GM18520 (cell line): ENCODE measurements at regions not wholly inside any gene's neighbourhood (a gene's known extent, or its start where the extent isn't known, plus 50 kb on each side); places are given as distances from the start of the nearest gene placed in this dataset.

Source experiments
- ATAC-seq: cut with Tn5 transposase; IDR thresholded peaks from one replicate; pipeline ENCODE4 v1.9.1; 2021; ENCODE audit not compliant: unreplicated experiment

DNA sequence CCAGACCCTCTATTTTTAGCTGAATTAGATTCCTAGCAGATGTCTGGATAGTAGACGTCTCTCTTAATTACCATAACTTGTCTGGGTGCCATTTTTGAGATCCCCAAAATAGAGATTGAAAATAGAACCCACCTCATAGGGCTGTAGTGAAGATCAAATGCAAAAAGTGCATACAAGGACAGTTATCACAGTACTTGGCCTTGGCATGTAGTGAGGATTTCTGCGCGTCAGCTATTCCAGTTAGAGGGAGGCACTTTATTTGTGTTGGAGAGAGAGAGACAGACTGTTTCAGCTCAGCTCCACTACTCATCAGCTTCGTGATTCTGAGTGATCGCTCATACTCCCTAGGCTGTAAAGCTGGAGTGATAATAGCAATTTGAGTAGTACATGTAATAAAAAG is 59.6 kb upstream of the CDH13 start:
- no peak for ATAC-seq

DNA sequence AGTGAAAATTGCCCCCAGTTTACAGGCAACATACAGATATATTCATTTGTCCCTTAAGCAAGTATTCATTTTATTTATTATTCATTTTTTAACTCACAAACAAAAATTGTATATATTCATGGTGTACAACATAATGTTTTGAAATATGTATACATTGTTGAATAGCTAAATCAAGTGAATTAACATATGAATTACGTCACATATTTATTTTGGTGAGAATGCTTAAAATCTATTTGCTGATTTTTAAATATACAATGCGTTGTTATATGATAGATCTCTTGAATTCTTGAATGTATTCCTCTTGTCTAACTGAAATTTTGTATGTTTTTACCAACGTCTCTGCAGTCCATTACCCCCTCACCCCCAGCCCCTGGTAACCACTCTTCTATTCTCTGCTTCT is 63.4 kb upstream of the CDH13 start:
- no peak for ATAC-seq

DNA sequence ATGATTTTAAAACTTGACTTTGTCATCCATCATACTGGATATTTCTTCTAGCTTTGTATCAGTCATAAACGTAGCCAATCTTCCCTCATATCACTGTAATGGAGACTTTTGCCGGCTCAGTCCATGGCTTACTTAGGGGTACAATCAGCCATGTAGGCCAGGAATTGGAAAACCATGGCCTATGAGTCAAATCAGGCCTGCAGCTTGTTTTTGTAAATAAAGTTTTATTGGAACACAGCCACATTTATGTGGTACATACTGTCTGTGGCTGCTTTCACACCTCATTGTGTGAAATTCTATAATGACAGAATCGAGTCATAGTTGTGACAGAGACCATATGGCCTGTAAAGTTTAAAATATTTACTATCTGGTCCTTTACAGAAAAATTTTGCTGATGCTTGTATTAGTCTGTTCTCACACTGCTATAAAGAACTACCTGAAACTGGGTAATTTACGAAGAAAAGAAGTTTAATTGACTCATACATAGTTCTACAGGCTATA is 64.5 kb upstream of the CDH13 start:
- ATAC-seq = no peak

DNA sequence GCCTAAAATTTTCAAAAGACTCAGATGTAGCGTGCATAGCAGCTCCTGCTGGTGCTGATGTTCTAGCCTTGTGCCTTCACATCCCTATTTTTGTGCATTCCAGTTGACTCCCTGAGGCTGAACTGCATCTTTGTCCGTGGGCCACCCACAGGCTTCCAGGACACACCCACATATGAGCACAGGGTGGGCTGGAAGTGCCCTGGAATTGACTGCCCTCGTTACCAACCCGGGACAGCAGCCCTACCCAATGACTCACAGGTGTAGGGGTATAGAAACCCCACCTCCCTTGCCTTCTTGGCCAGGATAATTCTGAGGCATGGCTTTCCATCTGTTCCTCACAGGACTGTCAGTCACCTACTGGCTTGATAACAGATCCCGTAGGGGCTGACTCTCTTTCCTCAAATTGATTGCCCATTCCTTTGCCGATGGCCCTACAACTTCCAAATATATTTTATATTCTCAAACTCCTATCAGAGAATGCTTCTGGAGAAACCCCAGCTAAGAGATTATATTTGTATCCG is 65.9 kb upstream of the CDH13 start:
- ATAC-seq = no peak

DNA sequence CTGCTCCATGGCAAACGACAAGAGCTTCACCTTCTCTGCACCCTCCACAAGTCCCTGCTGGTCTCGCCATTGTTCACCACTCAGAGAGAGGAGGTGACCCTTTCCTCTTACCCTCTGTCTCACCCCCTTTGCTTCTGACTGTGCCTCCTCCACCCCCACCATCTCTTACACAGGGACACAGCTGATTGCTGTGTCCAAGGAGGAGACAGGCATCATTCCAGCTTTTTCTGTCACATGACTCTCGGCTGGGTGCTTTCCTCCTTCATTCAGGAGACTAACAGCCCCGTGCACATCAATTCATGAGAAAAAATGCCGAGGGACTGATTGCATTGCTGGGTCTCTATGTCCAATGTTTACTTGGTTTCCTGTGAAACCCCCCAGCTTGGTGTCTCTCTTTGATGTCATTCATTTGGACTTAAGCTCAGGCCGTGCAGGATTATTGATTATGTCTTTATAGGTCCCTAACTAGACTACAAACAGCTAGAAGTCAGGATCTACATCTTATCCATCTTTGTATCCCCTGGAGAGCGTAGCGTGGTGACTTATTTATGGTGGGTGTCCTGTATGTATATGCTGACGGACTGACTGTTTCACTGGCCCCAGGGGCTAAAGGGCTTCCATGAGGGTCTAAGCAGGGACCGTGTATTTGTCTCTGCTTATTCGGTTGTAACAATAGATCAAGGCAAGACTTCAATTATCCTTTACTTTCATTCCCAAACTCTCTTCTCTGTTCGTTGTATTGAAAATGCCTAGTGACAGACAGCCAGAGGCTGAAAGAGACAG is 82.2 kb upstream of the CDH13 start:
- ATAC-seq = no peak

DNA sequence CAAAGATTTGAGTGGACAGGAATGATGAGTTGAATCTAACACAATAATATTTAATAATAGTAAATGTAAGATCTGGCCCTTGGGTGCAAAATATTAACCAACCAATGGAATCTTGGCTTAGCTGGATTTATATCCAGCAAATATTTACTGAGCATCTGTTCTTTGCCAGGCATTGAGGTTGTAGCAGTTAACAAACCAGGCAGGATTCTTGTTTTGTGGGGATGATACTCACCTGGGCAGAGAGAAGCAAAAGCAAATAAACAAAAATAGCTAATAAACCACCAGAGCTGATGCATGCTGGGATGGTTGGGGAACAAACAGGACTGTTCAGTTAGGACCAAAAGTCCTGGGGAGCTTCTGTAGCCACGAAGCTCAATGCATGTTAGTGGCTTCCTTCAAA is 84.1 kb upstream of the CDH13 start:
- ATAC-seq = no peak

DNA sequence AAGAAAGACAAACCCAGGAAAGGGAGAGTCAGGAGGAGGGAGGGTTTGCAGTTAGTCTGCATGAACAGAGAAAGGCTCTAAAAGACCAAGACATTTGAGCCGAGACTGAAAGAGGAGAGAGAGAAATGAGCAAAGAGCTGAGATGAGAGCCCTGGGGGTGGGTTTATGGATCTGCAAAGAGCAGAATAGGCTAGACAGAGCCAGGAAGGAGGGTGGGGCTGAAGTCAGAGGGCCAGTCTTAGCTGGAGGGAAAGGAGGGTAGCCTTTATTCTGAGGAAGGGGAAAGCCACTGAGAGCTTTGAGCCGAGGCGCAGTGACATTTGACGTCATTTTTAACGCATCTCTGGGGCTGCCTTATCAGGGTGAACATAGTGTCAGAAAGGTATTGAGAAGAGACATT is 85.7 kb upstream of the CDH13 start:
- no peak for ATAC-seq

DNA sequence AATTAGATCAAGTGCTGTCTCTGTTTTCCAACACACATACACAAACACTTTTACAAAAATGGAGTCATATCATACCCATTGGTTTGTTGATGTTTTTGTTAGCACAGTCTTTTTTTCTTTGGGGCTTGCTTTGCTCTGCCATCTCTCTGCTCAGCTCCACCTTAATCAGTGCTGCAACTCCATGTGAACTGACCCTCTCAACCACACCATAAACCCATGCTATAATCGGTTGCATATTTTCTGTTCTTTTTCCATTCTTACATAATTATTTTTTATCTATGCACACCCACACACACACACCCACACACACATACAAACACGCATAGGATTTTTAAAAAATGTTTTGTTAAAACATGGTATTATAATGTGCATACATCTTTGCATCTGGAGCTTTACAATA is 91.0 kb upstream of the CDH13 start:
- no peak for ATAC-seq

DNA sequence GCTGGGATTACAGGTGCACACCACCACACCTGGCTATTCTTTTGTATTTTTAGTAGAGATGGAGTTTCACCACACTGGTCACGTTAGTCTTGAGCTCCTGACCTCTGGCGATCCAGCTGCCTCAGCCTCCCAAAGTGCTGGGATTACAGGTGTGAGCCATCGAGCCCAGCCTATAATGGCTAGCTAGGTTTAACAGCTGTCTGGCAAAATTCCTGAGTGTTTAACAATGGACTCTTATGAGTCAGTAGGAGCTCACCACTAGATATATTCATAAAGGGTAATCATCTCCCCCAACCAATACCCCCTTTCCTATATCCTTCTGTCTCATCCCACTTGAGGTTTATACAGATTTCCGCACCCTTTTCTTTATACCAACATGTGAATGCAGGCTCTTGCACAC is 91.5 kb upstream of the CDH13 start:
- ATAC-seq = no peak

DNA sequence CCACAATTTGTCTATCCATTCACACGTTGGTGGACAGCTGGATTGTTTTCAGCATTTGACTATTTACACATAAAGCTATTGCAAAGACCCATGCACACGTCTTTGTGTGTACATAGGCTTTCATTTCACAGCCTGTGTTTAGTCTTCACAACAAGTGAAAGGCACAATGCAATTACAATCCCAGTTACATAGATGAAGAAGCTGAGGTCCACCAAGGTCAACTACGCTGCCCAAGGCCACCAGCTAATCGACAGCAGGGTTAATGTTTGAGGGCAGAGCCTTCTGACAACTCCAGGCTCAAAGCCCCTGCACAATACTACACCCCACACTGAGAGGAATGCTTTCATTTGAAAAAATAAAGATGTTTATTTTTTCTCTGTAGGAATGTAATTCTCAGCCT is 93.6 kb upstream of the CDH13 start:
- no peak for ATAC-seq

DNA sequence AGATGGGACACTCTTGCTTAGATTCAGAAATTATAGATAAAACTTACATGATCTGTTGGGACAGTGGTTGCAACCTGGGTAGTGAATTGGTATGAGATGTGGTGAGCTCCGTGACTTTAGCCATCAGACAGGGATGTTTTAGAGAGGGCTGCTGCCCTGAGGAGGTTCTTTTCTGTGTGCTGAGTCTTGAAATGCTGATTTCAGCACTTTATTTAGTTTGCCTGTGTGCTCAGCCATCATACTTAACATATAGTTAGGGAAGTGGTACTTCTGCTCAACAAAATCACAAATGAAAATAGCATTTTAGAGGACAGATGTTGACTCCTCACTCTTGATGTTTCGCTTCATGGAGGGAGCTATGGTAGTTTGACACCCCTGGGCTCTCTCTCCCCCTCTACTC is 95.9 kb upstream of the CDH13 start:
- ATAC-seq = no peak

DNA sequence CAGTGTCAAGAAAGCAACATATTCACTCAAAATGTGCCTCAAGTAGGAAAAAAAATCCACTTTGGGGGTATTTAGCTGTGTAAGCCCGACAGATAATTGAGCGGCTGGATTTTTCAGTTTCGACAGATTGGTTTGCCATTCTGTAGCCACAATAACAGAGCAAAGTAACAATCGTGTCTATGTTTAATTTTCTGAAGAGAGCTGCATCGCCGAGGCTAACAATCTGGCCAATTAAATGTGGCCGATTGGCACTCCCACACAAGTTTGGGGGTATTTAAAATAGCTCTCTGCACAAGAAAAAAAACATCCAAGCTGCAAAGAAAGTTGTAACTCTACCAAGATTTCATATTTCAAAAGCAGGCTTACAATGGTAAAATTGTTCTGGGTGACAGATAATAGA is 99.7 kb upstream of the CDH13 start:
- no peak for ATAC-seq

DNA sequence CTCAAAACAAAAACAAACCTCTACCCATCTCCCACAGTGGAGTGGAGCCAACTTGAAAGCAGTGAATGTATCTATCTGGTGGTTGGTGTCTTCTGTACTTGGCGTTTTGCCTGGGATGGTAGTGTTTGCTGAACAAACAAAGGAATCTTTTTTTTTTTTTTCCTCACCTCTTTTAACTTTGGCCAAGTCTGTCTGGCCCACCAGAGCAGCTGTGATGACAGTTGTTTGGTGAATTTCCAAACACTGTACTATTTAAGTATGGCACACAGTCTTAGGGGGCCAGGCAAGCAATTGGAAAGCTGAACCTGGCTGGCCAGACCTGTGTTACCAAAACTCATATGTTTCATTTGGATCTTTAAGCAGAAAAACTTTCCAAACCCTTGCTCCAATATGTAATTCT is 101.8 kb upstream of the CDH13 start:
- ATAC-seq = no peak

DNA sequence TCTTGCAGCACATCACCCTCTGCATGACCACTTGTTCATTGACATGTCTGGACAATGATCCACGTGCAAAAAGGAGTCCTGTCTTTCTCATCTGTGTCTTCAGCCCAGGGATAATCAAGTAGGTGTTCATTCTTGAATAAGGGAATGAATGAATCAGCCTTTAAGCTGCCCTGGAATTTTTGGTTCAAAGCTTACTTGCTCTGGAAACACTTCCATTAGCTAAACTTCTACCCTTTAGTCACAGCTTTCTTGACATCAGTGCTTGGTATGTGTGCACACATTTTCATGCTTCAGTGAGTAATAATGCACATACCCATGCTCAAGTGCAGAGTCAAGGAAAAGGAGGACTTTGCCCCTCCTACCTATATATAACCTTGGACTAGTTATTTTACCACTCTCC is 103.0 kb upstream of the CDH13 start:
- no peak for ATAC-seq

DNA sequence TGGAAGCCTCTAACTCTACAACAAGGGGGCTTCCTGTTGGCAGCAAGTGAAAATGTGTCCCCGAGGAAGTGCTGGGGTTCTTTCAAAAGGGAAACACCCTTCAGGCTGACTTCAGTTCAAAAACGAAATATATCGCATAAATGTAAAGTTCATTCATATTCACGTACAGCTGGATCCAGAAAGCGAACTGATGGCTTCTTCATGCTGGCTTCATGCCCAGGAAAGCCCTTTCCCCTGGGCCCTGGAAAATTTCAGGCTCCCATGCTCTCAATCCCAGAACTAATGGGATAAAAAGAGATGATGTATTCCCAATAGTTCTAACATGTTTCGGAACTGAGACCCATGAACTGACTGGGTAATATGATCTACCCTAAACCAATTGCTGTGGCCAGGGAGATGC is 104.7 kb upstream of the CDH13 start:
- no peak for ATAC-seq

DNA sequence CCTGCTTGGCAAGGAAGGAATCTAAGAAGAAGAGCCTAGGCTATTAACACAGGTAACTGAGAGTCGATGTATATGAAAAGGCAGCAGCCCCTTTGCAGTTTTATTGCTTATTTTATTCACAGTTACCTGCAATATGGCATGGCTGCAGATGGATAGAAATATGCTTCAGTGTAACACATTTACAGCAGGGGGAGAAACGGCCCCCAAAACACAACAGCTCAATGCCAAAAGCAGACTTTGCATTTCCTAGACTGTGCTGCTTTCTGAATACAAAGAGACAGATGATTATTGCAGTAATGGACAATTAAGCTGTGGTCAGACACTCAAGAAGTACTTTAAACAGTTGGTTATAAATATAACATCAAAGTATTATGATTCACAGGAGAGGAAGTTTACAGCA is 108.0 kb upstream of the CDH13 start:
- no peak for ATAC-seq

DNA sequence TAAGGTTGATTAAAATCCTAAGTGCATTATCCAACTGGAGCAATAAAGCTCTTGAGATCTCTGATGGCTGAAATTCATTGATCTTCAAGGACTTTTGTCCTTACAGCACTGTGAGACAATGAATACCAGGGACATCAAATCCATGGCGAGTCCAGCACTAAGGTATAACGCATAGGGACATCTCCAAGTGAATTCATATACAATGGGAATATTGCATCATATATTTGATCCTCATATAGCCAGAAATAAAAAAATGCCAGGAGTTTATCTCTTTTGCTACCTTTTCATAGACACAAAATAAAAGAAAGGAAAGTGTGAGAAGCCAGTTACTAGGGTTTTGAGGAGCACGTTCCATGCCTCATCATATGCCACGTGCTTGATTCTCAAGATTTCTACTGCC is 112.5 kb upstream of the CDH13 start:
- ATAC-seq = no peak

DNA sequence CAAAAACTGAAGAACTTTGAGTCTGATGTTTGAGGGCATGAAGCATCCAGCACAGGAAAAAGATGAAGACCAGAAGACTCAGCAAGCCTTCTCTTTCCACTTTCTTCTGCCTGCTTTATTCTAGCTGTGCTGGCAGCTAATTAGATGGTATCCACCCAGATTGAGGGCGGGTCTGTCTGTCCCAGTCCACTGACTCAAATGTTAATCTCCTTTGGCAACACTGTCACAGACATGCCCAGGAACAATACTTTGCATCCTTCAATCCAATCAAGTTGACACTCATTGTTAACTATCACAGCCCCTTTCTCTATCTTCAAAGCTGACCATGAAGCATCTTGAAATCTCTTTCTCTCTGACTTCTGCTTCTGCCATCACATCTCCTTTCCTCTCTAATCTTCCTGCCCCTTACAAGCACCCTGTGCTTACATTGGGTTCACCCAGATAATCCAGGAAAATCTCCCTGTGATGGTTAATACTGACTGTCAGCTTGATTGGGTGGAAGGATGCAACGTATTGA is 115.9 kb upstream of the CDH13 start:
- no peak for ATAC-seq

DNA sequence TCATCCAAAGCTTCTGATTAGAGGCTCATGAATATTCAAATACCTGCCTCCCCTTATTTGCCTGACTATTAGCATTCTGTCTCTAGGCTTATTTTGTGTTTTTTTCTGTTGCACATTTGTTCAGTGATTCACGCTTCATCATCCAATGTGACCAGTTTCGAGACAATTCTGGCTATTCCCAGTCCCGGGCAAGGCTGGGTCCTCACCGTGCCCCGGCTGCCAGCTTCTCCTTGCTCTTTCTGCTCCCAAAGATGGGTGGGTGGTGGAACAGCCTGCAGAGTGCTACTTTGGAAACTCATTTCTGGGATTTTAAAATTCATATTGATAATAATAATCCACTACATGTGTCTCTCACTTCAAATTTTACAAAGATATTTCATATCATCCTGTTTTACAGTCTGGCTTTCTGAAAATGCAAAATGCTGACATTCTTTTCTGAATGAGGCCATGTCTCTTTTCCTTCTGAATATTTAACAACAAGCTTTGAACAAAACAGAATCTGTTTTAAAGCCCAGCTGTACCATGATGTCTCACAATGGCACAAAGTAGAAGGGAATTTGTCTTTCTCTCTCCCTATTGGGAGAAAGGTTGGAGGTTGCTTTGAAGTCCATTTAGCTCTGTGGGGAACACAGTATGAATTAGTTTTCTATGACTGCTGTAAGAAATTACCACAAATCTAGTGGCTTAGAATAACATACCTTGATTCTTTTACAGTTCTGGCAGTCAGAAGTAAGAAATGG is 116.9 kb upstream of the CDH13 start:
- ATAC-seq = no peak

DNA sequence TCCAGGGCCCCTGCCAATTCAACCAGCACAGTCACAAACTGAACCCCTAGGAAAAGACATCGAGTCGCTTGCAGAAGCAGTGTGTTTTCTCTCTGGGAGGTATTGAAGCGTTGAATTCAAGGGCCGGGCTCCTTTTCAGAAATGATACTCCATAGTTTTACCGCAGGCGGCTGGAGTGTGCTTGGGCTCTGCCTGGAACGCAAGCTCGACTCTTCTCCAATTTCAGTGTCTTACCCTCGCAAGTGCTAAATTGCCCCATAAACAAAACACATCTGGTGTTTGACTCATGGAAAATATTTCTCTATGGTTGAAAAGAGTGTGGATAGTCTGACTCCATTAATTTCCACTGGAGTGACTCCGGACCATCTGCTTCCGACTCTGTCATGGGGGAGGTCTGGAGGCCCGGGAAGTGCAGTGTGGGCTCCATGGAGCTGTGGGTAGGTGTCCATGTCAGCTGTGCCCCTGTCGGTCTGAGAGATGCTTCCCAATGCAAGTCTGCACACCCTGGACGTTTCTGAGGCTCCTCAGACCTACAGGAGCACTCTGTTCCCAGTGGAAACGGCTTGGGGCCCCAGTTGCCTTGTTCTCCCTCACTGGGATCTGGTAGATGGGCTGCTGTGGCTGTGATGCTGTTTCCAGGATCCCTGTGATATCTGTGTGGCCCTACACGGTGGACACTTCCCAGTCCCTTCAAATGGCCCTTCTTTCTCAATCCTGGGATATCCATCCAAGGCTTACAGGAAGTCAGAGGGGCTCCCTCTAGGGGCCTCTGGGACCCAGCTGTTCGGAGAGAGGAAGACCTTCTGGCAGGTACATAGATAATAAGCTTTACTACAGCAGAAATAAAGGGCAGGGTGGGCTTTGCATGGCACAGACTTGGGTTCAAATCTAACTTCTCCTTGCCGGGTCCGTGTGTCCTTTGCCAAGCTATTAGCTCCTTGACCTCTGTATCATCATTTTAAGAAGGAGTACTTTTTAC is 119.8 kb upstream of the CDH13 start:
- no peak for ATAC-seq

DNA sequence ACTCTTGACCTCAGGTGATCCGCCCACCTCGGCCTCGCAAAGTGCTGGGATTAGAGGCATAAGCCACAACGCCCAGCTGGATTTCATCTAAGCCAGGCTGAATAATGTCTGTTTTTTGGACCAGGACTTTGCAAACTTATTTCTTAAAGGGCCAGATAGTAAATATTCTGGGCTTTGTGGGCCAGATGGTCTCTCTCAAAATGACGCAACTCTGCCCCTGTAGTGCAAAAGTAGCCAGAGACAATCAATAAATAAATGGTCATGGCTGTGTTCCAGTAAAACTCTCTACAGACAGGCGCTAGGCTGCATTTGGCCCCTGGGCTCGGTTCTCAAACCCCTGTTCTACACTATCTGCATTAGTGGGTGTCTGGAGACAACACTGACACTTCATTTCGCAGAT is 121.9 kb upstream of the CDH13 start:
- ATAC-seq = no peak
